GM23248 (cell line): ENCODE measurements at regions not wholly inside any gene's neighbourhood (a gene's known extent, or its start where the extent isn't known, plus 50 kb on each side); places are given as distances from the start of the nearest gene placed in this dataset.

ENCODE experiments used
- DNase-seq: peaks from one replicate; pipeline ENCODE4 v3.0.0-alpha.2; 2015
- H2AFZ ChIP-seq: fragments of 200-600 bp; sonication (generic); 2 replicates; pipeline ENCODE4 v1.6.1; 2016; ENCODE audit warnings: antibody characterized with exemption
- H3F3A ChIP-seq: fragments of 200-600 bp; sonication (generic); 2 replicates; pipeline ENCODE4 v1.6.1; 2016; ENCODE audit warnings: mild to moderate bottlenecking, antibody characterized with exemption, mixed run types; ENCODE audit not compliant: insufficient read depth
- H3K27ac ChIP-seq: fragments of 200-600 bp; sonication (generic); 2 replicates; pipeline ENCODE4 v1.5.1; 2016; ENCODE audit warnings: mild to moderate bottlenecking
- H3K27me3 ChIP-seq: fragments of 200-600 bp; sonication (generic); replicated peaks from 2 replicates; pipeline ENCODE4 v1.6.1; 2016; ENCODE audit warnings: mild to moderate bottlenecking; ENCODE audit not compliant: insufficient read depth
- H3K36me3 ChIP-seq: fragments of 200-600 bp; sonication (generic); 2 replicates; pipeline ENCODE4 v1.6.1; 2016; ENCODE audit warnings: low read depth, mild to moderate bottlenecking
- H3K4me1 ChIP-seq: fragments of 200-600 bp; sonication (generic); 2 replicates; pipeline ENCODE4 v1.6.1; 2016; ENCODE audit warnings: mild to moderate bottlenecking; ENCODE audit not compliant: insufficient read depth
- H3K4me2 ChIP-seq: fragments of 200-600 bp; sonication (generic); one replicate; pipeline ENCODE4 v1.6.1; 2016; ENCODE audit warnings: mild to moderate bottlenecking; ENCODE audit not compliant: unreplicated experiment
- H3K4me3 ChIP-seq: fragments of 200-600 bp; sonication (generic); 2 replicates; pipeline ENCODE4 v1.5.1; 2016; ENCODE audit warnings: mild to moderate bottlenecking
- H3K79me2 ChIP-seq: fragments of 200-600 bp; sonication (generic); 2 replicates; pipeline ENCODE4 v1.6.1; 2016; ENCODE audit warnings: mild to moderate bottlenecking; ENCODE audit not compliant: insufficient read depth
- H3K9ac ChIP-seq: fragments of 200-600 bp; sonication (generic); 2 replicates; pipeline ENCODE4 v1.6.1; 2016; ENCODE audit warnings: mild to moderate bottlenecking
- H3K9me2 ChIP-seq: fragments of 200-600 bp; sonication (generic); 2 replicates; pipeline ENCODE4 v1.6.1; 2016; ENCODE audit warnings: mixed run types, mild to moderate bottlenecking, moderate library complexity; ENCODE audit not compliant: insufficient read depth
- H3K9me3 ChIP-seq: fragments of 200-600 bp; sonication (generic); one replicate; pipeline ENCODE4 v1.6.1; 2017; ENCODE audit warnings: low read depth
- H4K20me1 ChIP-seq: fragments of 200-600 bp; sonication (generic); 2 replicates; pipeline ENCODE4 v1.6.0; 2016; ENCODE audit not compliant: insufficient read depth
- EZH2 ChIP-seq: fragments of 200-600 bp; sonication (generic); IDR thresholded peaks from 2 replicates; pipeline ENCODE4 v1.6.1; 2018; ENCODE audit warnings: antibody characterized with exemption, mild to moderate bottlenecking; ENCODE audit not compliant: insufficient read depth, poor library complexity, severe bottlenecking
- EZH2phosphoT487 ChIP-seq: fragments of 200-600 bp; sonication (generic); IDR thresholded peaks from 2 replicates; pipeline ENCODE4 v1.6.1; 2018; ENCODE audit warnings: antibody characterized with exemption, moderate library complexity, mild to moderate bottlenecking, low read depth; ENCODE audit not compliant: insufficient read depth
- WGBS, 2 experiments: methylation state at CpG; one replicate each; pipeline ENCODE4 v1.1.6; 2015 to 2017; ENCODE audit warnings: low lambda C conversion rate in 2 of 2, low coverage in 1 of 2; ENCODE audit errors: missing lambda C conversion rate in 2 of 2; 5-methylcytosine and 5-hydroxymethylcytosine counted together
- in situ Hi-C: fragments of 300-500 bp; cut with MboI; formaldehyde crosslinking; loops from 2 replicates; pipeline ENCODE4 v1.15.0; 2020

GRCh38 chr2:66329081-66329605 is 105.8 kb upstream of the MEIS1 start:
- Histone ChIP-seq H3K4me2 (no peak overlapping the region), H3K27ac (no peak overlapping the region), H3K9me3 (no peaks in the 10 kb centered on the region), H3F3A (no peaks in the 10 kb centered on the region), H4K20me1 (no peaks in the 10 kb centered on the region), H3K27me3 (peaks cover 18% of the 10 kb centered on the region; the same call in 1 of the 2 replicates), H3K4me1 (no peaks in the 10 kb centered on the region), H2AFZ (no peak overlapping the region), H3K9ac (no peak overlapping the region), H3K9me2 (no peaks in the 10 kb centered on the region), H3K4me3 (no peak overlapping the region), H3K36me3 (no peaks in the 10 kb centered on the region), H3K79me2 (no peaks in the 10 kb centered on the region)
- TF ChIP-seq EZH2phosphoT487, result no peak
- TF ChIP-seq EZH2, result no peak
- no peak for DNase-seq
- 52 to 57% methylated on average over 5 of the region's 5 CpGs for WGBS, 2 experiments
- in situ Hi-C loops, result no loop called here

DNA sequence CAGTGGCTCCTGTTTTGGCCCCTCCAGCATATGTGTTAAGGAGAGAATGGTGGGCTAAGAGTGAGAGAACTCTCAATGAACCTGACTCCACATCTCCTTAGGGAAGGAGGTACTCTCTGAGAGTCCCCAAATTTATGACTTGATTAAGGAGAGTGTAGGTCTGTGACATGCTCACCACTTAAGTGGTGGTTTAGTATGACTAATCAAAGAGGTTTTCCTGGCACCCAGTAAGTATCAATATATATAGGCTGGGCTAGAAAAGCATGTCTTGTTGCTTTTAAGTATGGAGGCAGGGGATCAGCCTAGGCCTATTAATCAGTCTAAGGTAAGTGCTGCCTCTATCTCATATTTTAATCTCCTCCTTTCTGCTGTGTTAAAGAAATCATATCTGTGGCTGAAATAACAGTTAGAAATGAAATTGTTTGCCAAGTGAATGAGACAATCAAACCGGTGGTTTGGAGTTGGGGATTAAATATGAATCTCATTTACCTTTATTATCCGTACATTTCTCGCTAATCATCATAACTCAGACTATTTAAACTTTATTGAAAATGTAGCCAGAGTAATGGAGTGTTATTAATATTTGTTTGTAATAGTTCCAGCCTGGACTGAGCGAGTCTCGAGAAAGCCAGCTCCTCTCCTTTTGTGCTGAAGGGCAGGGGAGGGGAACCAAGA is 107.7 kb upstream of the MEIS1 start:
- H3F3A ChIP-seq, result no peaks in the 10 kb centered on the region
- no peak for DNase-seq
- in situ Hi-C loops, result no loop called here

GRCh38 chr2:66324909-66325528 is 109.9 kb upstream of the MEIS1 start:
- no peak overlapping the region for H3K4me3 ChIP-seq
- H3F3A ChIP-seq, result no peaks in the 10 kb centered on the region
- in situ Hi-C loops, result no loop called here
- no peaks in the 10 kb centered on the region for H3K9me3 ChIP-seq
- no peaks in the 10 kb centered on the region for H3K36me3 ChIP-seq
- WGBS, 2 experiments, result 14 to 20% methylated on average over 4 of the region's 4 CpGs
- no peak for DNase-seq
- no peak overlapping the region for H3K9ac ChIP-seq
- H3K27ac ChIP-seq, result no peak overlapping the region
- H3K79me2 ChIP-seq, result no peaks in the 10 kb centered on the region
- no peak overlapping the region for H3K4me2 ChIP-seq
- H4K20me1 ChIP-seq, result no peaks in the 10 kb centered on the region
- no peak overlapping the region for H2AFZ ChIP-seq
- no peaks in the 10 kb centered on the region for H3K9me2 ChIP-seq
- H3K27me3 ChIP-seq, result peaks cover 18% of the 10 kb centered on the region; the same call in 1 of the 2 replicates
- H3K4me1 ChIP-seq, result no peaks in the 10 kb centered on the region
- no peak for TF ChIP-seq EZH2
- no peak for TF ChIP-seq EZH2phosphoT487

More for the DNA sequence above, 107.7 kb upstream of the MEIS1 start:
- H3K9me3 ChIP-seq, result no peaks in the 10 kb centered on the region
- no peak overlapping the region for H3K9ac ChIP-seq
- H3K9me2 ChIP-seq, result no peaks in the 10 kb centered on the region
- no peaks in the 10 kb centered on the region for H3K4me1 ChIP-seq
- WGBS, 2 experiments, result 56 to 68% methylated on average over 5 of the region's 5 CpGs
- H3K4me3 ChIP-seq, result no peak overlapping the region
- no peaks in the 10 kb centered on the region for H3K36me3 ChIP-seq
- TF ChIP-seq EZH2phosphoT487 (no peak), EZH2 (no peak)
- no peak overlapping the region for H3K27ac ChIP-seq
- no peaks in the 10 kb centered on the region for H3K79me2 ChIP-seq
- no peak overlapping the region for H2AFZ ChIP-seq
- H3K4me2 ChIP-seq, result no peak overlapping the region
- peaks cover 18% of the 10 kb centered on the region; the same call in 1 of the 2 replicates for H3K27me3 ChIP-seq
- no peaks in the 10 kb centered on the region for H4K20me1 ChIP-seq

- H3K4me2 ChIP-seq, result no peak overlapping the region
- H3K36me3 ChIP-seq, result no peaks in the 10 kb centered on the region
Observed at GRCh38 chr2:66324356-66324755, 110.6 kb upstream of the MEIS1 start.

More at GRCh38 chr2:66324356-66324755, 110.6 kb upstream of the MEIS1 start:
- Histone ChIP-seq H3K9me3 (no peaks in the 10 kb centered on the region), H4K20me1 (no peaks in the 10 kb centered on the region), H3K4me3 (no peak overlapping the region), H2AFZ (no peak overlapping the region), H3K79me2 (no peaks in the 10 kb centered on the region), H3K4me1 (no peaks in the 10 kb centered on the region), H3K27me3 (peaks cover 18% of the 10 kb centered on the region; the same call in 1 of the 2 replicates), H3K27ac (no peak overlapping the region), H3K9me2 (no peaks in the 10 kb centered on the region), H3F3A (no peaks in the 10 kb centered on the region), H3K9ac (no peak overlapping the region)
- in situ Hi-C loops, result no loop called here
- 55 to 58% methylated on average over 6 of the region's 6 CpGs for WGBS, 2 experiments
- no peak for DNase-seq
- TF ChIP-seq EZH2phosphoT487 (no peak), EZH2 (no peak)
